22Rv1 (cell line): ENCODE measurements at regions not wholly inside any gene's neighbourhood (a gene's known extent, or its start where the extent isn't known, plus 50 kb on each side); places are given as distances from the start of the nearest gene placed in this dataset.

ENCODE experiments used
- ZFX ChIP-seq: fragments of 450-650 bp; IDR thresholded peaks from 2 replicates; pipeline ENCODE4 v1.6.1; 2017; ENCODE audit warnings: antibody characterized with exemption, borderline replicate concordance
- TF ChIP-seq, protein P1 (sequence below): fragments of 450-650 bp; IDR thresholded peaks from 2 replicates; pipeline ENCODE4 v1.5.1; 2017; ENCODE audit warnings: mild to moderate bottlenecking

DNA sequence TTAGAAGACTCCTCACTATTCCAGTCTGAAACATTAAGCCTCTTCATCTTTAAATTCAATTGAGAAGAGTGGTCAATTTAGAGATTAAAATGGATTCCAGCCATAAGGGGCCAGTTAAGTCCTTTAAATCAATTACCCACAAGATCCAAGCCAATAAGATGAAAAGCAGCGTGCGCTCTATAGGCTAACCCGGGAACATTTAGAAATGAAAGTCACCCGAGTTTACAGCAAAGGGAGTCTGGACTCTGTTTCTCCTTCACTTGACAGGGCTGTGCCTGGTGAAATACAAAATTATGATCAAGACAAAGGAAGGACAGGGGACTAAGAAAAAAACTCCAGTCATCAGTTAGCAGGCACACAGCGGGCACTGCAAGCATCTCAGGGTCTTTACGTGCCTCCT, 393.7 kb downstream of the QKI start:
- TF ChIP-seq, protein P1, sequence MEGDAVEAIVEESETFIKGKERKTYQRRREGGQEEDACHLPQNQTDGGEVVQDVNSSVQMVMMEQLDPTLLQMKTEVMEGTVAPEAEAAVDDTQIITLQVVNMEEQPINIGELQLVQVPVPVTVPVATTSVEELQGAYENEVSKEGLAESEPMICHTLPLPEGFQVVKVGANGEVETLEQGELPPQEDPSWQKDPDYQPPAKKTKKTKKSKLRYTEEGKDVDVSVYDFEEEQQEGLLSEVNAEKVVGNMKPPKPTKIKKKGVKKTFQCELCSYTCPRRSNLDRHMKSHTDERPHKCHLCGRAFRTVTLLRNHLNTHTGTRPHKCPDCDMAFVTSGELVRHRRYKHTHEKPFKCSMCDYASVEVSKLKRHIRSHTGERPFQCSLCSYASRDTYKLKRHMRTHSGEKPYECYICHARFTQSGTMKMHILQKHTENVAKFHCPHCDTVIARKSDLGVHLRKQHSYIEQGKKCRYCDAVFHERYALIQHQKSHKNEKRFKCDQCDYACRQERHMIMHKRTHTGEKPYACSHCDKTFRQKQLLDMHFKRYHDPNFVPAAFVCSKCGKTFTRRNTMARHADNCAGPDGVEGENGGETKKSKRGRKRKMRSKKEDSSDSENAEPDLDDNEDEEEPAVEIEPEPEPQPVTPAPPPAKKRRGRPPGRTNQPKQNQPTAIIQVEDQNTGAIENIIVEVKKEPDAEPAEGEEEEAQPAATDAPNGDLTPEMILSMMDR = no peak
- no peak for TF ChIP-seq ZFX
